Endodermal cell (in vitro differentiated cells): ENCODE measurements at regions not wholly inside any gene's neighbourhood (a gene's known extent, or its start where the extent isn't known, plus 50 kb on each side); places are given as distances from the start of the nearest gene placed in this dataset.

Experiments used
- DNase-seq: peaks from one replicate; pipeline ENCODE4 v3.0.0-alpha.2; 2017
- H3K27ac ChIP-seq: 2 replicates; pipeline ENCODE4 v1.5.1; 2013; ENCODE audit warnings: mild to moderate bottlenecking, low read depth, low read length, moderate library complexity
- H3K27me3 ChIP-seq: 2 replicates; pipeline ENCODE4 v1.6.1; 2013; ENCODE audit warnings: mild to moderate bottlenecking, low read length, moderate library complexity; ENCODE audit not compliant: insufficient read depth, control insufficient read depth, poor library complexity, severe bottlenecking
- H3K36me3 ChIP-seq: 2 replicates; pipeline ENCODE4 v1.7.0; 2013; ENCODE audit warnings: mild to moderate bottlenecking, low read length, moderate library complexity; ENCODE audit not compliant: control insufficient read depth, insufficient read depth
- H3K4me1 ChIP-seq: one replicate; pipeline ENCODE4 v1.7.0; 2013; ENCODE audit warnings: low read length; ENCODE audit not compliant: control insufficient read depth, insufficient read depth
- H3K4me3 ChIP-seq: 2 replicates; pipeline ENCODE4 v1.5.1; 2013; ENCODE audit warnings: mild to moderate bottlenecking, low read length, moderate library complexity
- H3K9ac ChIP-seq: 2 replicates; pipeline ENCODE4 v1.6.1; 2013; ENCODE audit warnings: mild to moderate bottlenecking, low read length, moderate library complexity; ENCODE audit not compliant: poor library complexity, severe bottlenecking; ENCODE audit errors: extremely low read depth
- H3K9me3 ChIP-seq: 2 replicates; pipeline ENCODE4 v1.6.1; 2013; ENCODE audit warnings: mild to moderate bottlenecking, low read length, moderate library complexity; ENCODE audit not compliant: control insufficient read depth
- H3K27ac Mint-ChIP-seq: 2 replicates; pipeline ENCODE4 v1.8.0; 2020; ENCODE audit warnings: mixed read lengths
- H3K27me3 Mint-ChIP-seq: 2 replicates; pipeline ENCODE4 v1.8.0; 2021; ENCODE audit warnings: mild to moderate bottlenecking, mixed read lengths; ENCODE audit not compliant: insufficient read depth
- H3K36me3 Mint-ChIP-seq: 2 replicates; pipeline ENCODE4 v1.8.0; 2020; ENCODE audit warnings: low read depth, mixed read lengths
- H3K4me1 Mint-ChIP-seq: 2 replicates; pipeline ENCODE4 v1.8.0; 2020; ENCODE audit warnings: mixed read lengths
- H3K4me3 Mint-ChIP-seq: 2 replicates; pipeline ENCODE4 v1.8.0; 2020; ENCODE audit warnings: mild to moderate bottlenecking, moderate library complexity, mixed read lengths
- H3K9me3 Mint-ChIP-seq: 2 replicates; pipeline ENCODE4 v1.8.0; 2020; ENCODE audit warnings: mild to moderate bottlenecking, mixed read lengths
- WGBS, 2 experiments: methylation state at CpG; one replicate each; pipeline versions ENCODE4 v1.1.5 to v1.1.7; 2013; ENCODE audit warnings: missing lambda C conversion rate in 2 of 2, mixed read lengths in 1 of 2; ENCODE audit not compliant: insufficient coverage in 1 of 2, insufficient read length in 1 of 2; 5-methylcytosine and 5-hydroxymethylcytosine counted together
- TF ChIP-seq, protein P1 (sequence below): fragments of 200-600 bp; sonication (generic); conservative IDR thresholded peaks from 2 replicates; pipeline ENCODE4 v1.5.0; 2021; ENCODE audit warnings: antibody characterized with exemption, mild to moderate bottlenecking

DNA sequence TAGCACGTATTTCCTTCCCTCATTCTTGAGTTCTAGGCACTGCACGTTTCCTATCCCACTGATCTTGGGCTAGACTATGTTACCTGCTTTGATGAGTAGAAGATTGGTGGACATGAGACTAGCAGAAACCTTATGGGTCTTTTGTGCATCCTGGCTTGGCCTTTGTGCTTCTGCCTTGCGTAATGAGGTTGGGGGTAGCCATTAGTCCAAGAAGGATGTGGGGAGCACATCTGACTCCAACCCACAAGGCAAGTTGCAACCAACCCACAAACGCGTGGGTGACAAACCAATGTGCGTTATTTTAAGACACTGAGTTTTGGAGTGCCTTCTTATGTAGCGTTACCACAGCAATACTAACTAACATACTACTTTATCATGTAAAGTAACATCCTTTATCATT, 180.4 kb upstream of the IRX5 start:
- no peak overlapping the region for H3K27ac Mint-ChIP-seq
- H3K4me1 Mint-ChIP-seq = peaks cover 7% of the 10 kb centered on the region
- Histone ChIP-seq H3K9me3 (no peaks in the 10 kb centered on the region), H3K4me3 (no peak overlapping the region), H3K27me3 (peaks cover 10% of the 10 kb centered on the region), H3K36me3 (no peaks in the 10 kb centered on the region), H3K9ac (no peak overlapping the region), H3K4me1 (no peaks in the 10 kb centered on the region), H3K27ac (no peak overlapping the region)
- TF ChIP-seq, protein P1, sequence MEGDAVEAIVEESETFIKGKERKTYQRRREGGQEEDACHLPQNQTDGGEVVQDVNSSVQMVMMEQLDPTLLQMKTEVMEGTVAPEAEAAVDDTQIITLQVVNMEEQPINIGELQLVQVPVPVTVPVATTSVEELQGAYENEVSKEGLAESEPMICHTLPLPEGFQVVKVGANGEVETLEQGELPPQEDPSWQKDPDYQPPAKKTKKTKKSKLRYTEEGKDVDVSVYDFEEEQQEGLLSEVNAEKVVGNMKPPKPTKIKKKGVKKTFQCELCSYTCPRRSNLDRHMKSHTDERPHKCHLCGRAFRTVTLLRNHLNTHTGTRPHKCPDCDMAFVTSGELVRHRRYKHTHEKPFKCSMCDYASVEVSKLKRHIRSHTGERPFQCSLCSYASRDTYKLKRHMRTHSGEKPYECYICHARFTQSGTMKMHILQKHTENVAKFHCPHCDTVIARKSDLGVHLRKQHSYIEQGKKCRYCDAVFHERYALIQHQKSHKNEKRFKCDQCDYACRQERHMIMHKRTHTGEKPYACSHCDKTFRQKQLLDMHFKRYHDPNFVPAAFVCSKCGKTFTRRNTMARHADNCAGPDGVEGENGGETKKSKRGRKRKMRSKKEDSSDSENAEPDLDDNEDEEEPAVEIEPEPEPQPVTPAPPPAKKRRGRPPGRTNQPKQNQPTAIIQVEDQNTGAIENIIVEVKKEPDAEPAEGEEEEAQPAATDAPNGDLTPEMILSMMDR = no peak
- H3K9me3 Mint-ChIP-seq = no peaks in the 10 kb centered on the region
- no peaks in the 10 kb centered on the region for H3K36me3 Mint-ChIP-seq
- H3K4me3 Mint-ChIP-seq = no peak overlapping the region
- H3K27me3 Mint-ChIP-seq = peaks cover 18% of the 10 kb centered on the region
- DNase-seq = no peak
- WGBS, 2 experiments = 88 to 95% methylated on average over 1 to 7 of the region's 7 CpGs

DNA sequence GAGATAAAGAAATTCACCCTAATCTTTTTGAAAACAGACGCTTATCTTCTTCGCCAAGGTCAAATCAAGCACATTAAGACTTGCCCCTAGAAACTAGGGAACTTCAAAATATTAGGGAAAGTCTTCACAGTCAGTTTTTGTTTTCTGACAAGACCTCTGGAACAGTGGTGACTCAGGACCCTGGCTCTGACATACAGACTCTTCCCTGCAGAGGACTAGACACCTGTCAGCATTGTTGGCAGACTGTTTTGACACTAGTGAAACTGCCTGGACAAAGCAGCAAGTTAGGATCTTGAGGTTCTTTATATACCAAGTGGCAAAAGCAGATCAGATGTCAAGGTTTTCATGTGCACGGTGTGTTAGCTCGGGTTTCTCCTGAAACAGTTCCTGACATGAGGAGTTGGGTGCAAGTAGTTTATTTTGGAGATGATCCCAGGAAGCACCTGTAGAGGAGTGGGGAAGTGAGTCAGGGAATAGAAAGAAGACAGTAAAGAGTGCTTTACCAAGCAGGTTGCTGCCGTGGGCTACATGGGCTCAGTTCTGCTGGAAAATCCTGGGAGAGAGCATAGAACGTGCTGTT, 182.0 kb upstream of the IRX5 start:
- Histone ChIP-seq H3K4me1 (no peaks in the 10 kb centered on the region), H3K36me3 (no peaks in the 10 kb centered on the region), H3K9me3 (no peaks in the 10 kb centered on the region), H3K4me3 (no peak overlapping the region), H3K27ac (no peak overlapping the region), H3K27me3 (peaks cover 5% of the 10 kb centered on the region), H3K9ac (no peak overlapping the region)
- Mint-ChIP-seq H3K4me3 (no peak overlapping the region), H3K9me3 (no peaks in the 10 kb centered on the region), H3K36me3 (no peaks in the 10 kb centered on the region), H3K4me1 (peaks cover 7% of the 10 kb centered on the region), H3K27me3 (peaks cover 11% of the 10 kb centered on the region), H3K27ac (no peak overlapping the region)
- WGBS, 2 experiments = 91 to 98% methylated on average over 6 of the region's 6 CpGs
- TF ChIP-seq, protein P1 = no peak
- no peak for DNase-seq

DNA sequence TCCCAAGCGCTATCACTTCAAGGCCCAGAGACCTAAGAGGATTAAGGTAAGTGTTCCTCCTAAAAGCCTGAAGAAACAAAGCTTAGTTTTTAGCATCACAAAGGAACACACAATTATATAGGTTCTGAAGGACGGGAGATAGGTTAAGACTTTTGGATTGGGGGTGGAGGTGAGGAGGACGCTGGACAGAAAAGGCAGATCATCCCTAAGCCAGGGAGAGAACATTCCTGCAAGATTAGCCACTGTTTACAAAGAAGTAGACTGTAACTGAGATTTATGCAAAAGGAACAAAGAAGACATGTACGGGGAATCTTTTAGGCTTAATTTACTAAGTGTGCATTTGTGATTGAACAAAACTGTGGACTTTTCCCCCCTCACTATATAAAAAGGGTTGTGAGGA, 184.1 kb upstream of the IRX5 start:
- TF ChIP-seq, protein P1 = no peak
- Histone ChIP-seq H3K4me3 (no peak overlapping the region), H3K27me3 (peaks cover 5% of the 10 kb centered on the region), H3K9me3 (no peaks in the 10 kb centered on the region), H3K4me1 (no peaks in the 10 kb centered on the region), H3K9ac (no peak overlapping the region), H3K36me3 (no peaks in the 10 kb centered on the region), H3K27ac (no peak overlapping the region)
- peaks cover 7% of the 10 kb centered on the region for H3K4me1 Mint-ChIP-seq
- 67 to 83% methylated on average over 2 to 3 of the region's 4 CpGs for WGBS, 2 experiments
- H3K9me3 Mint-ChIP-seq = no peaks in the 10 kb centered on the region
- peaks cover 18% of the 10 kb centered on the region for H3K27me3 Mint-ChIP-seq
- no peak overlapping the region for H3K27ac Mint-ChIP-seq
- no peaks in the 10 kb centered on the region for H3K36me3 Mint-ChIP-seq
- no peak for DNase-seq
- no peak overlapping the region for H3K4me3 Mint-ChIP-seq
